ENCODE measurements at regions not wholly inside any gene's neighbourhood (a gene's known extent, or its start where the extent isn't known, plus 50 kb on each side); places are given as distances from the start of the nearest gene placed in this dataset.
A peak's percentile ranks its signal among the peaks of the same experiment; 100 is the strongest.

- TF ChIP-seq GLIS3 (CRISPR knock-in tag; IDR thresholded peaks at IDR 0.05) (no peak), ESRRG (CRISPR knock-in tag; IDR thresholded peaks at IDR 0.05) (no peak), OSR1 (CRISPR knock-in tag; IDR thresholded peaks at IDR 0.05) (no peak), TCF4 (CRISPR knock-in tag; IDR thresholded peaks at IDR 0.05; ENCODE audit: borderline replicate concordance) (no peak), TSHZ2 (CRISPR knock-in tag; IDR thresholded peaks at IDR 0.05) (no peak), RARB (CRISPR knock-in tag; IDR thresholded peaks at IDR 0.05) (no peak), ZNF70 (CRISPR knock-in tag; IDR thresholded peaks at IDR 0.05) (no peak), ZNF565 (CRISPR knock-in tag; conservative IDR thresholded peaks at IDR 0.05; ENCODE audit: low read depth) (no peak), SNAI2 (CRISPR knock-in tag; IDR thresholded peaks at IDR 0.05) (no peak), CSDC2 (CRISPR knock-in tag; IDR thresholded peaks at IDR 0.05) (no peak), TOX (CRISPR knock-in tag; IDR thresholded peaks at IDR 0.05; ENCODE audit: borderline replicate concordance) (no peak), ARNTL (CRISPR knock-in tag; IDR thresholded peaks at IDR 0.05; ENCODE audit: borderline replicate concordance, low read depth) (no peak), ZC3H10 (CRISPR knock-in tag; IDR thresholded peaks at IDR 0.05) (no peak), ISL1 (CRISPR knock-in tag; IDR thresholded peaks at IDR 0.05) (no peak), CSRNP3 (CRISPR knock-in tag; IDR thresholded peaks at IDR 0.05) (no peak), POU6F1 (CRISPR knock-in tag; IDR thresholded peaks at IDR 0.05; ENCODE audit: borderline replicate concordance, low read depth) (no peak), ZFP3 (CRISPR knock-in tag; IDR thresholded peaks at IDR 0.05) (no peak), ZNF8 (CRISPR knock-in tag; IDR thresholded peaks at IDR 0.05) (no peak)
- TF ChIP-seq, protein P1, sequence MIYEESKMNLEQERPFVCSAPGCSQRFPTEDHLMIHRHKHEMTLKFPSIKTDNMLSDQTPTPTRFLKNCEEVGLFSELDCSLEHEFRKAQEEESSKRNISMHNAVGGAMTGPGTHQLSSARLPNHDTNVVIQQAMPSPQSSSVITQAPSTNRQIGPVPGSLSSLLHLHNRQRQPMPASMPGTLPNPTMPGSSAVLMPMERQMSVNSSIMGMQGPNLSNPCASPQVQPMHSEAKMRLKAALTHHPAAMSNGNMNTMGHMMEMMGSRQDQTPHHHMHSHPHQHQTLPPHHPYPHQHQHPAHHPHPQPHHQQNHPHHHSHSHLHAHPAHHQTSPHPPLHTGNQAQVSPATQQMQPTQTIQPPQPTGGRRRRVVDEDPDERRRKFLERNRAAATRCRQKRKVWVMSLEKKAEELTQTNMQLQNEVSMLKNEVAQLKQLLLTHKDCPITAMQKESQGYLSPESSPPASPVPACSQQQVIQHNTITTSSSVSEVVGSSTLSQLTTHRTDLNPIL (CRISPR knock-in tag; IDR thresholded peaks at IDR 0.05; ENCODE audit: low read depth) = no peak
- no peak for ATAC-seq
Measured at GRCh38 chr2:168365094-168365621, 90.9 kb upstream of the CERS6 start.

GRCh38 chr2:168369031-168369430, 87.0 kb upstream of the CERS6 start:
- ATAC-seq = no peak
- no peak for TF ChIP-seq TOX (CRISPR knock-in tag; IDR thresholded peaks at IDR 0.05; ENCODE audit: borderline replicate concordance)
- no peak for TF ChIP-seq ESRRG (CRISPR knock-in tag; IDR thresholded peaks at IDR 0.05)
- peak; percentile 65 for TF ChIP-seq ISL1 (CRISPR knock-in tag; IDR thresholded peaks at IDR 0.05)
- TF ChIP-seq ZNF565 (CRISPR knock-in tag; conservative IDR thresholded peaks at IDR 0.05; ENCODE audit: low read depth) = no peak
- TF ChIP-seq SNAI2 (CRISPR knock-in tag; IDR thresholded peaks at IDR 0.05) = no peak

GRCh38 chr2:168371273-168372019, 84.6 kb upstream of the CERS6 start:
- no peak for ATAC-seq

More at GRCh38 chr2:168371273-168372019, 84.6 kb upstream of the CERS6 start:
- TF ChIP-seq PPARA (CRISPR knock-in tag; IDR thresholded peaks at IDR 0.05; ENCODE audit: borderline replicate concordance) = no peak
- no peak for TF ChIP-seq CSDC2 (CRISPR knock-in tag; IDR thresholded peaks at IDR 0.05)
- TF ChIP-seq TSHZ2 (CRISPR knock-in tag; IDR thresholded peaks at IDR 0.05) = no peak
- no peak for TF ChIP-seq ZNF70 (CRISPR knock-in tag; IDR thresholded peaks at IDR 0.05)
- TF ChIP-seq, protein P1 (CRISPR knock-in tag; IDR thresholded peaks at IDR 0.05; ENCODE audit: low read depth) = no peak
- no peak for TF ChIP-seq SNAI2 (CRISPR knock-in tag; IDR thresholded peaks at IDR 0.05)
- TF ChIP-seq TOX (CRISPR knock-in tag; IDR thresholded peaks at IDR 0.05; ENCODE audit: borderline replicate concordance) = no peak
- no peak for TF ChIP-seq PATZ1 (CRISPR knock-in tag; IDR thresholded peaks at IDR 0.05; ENCODE audit: borderline replicate concordance)
- no peak for TF ChIP-seq RARB (CRISPR knock-in tag; IDR thresholded peaks at IDR 0.05)
- TF ChIP-seq ZFP30 (CRISPR knock-in tag; IDR thresholded peaks at IDR 0.05) = no peak
- no peak for TF ChIP-seq ZC3H10 (CRISPR knock-in tag; IDR thresholded peaks at IDR 0.05)
- no peak for TF ChIP-seq BACH2 (CRISPR knock-in tag; IDR thresholded peaks at IDR 0.05; ENCODE audit: borderline replicate concordance)
- no peak for TF ChIP-seq ARNTL (CRISPR knock-in tag; IDR thresholded peaks at IDR 0.05; ENCODE audit: borderline replicate concordance, low read depth)
